Thyroid gland (tissue), 4 donors: ENCODE measurements at regions not wholly inside any gene's neighbourhood (a gene's known extent, or its start where the extent isn't known, plus 50 kb on each side); places are given as distances from the start of the nearest gene placed in this dataset.

Experiments
- POLR2A ChIP-seq, 2 donors: fragments of 450-650 bp; IDR thresholded peaks; one replicate each; pipeline ENCODE4 v1.6.1; 2017; ENCODE audit warnings: antibody characterized with exemption in 2 of 2, mild to moderate bottlenecking in 2 of 2, moderate library complexity in 1 of 2
- TF ChIP-seq, protein P1 (sequence below), 6 experiments: fragments of 200-600 bp in 3 of 6; fragments of 450-650 bp in 3 of 6; sonication (generic) in 3 of 6; IDR thresholded peaks; one replicate each; pipeline ENCODE4 v1.5.1; 2016 to 2019; ENCODE audit warnings: antibody characterized with exemption in 6 of 6, mild to moderate bottlenecking in 2 of 6, inconsistent platforms in 1 of 6, moderate library complexity in 1 of 6

DNA sequence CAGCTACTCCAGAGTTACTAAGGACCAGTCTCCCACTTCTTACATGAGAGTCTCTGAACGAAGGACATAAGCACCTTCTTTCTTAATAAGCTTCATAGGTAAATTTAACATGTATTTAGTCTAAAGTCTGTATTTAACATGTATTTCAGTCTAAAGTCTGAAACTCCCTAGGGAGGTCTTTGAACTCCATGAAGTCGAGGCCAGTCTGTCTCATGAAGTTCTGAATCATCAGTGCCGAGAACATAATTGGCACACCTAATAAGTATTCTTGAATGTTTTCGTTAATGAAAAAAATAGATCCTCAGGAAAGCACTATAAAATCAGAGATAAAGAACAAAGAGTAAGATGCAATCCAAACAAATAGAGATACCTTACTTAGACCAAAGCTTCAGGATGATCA, 945.5 kb downstream of the TTLL7 start:
- TF ChIP-seq, protein P1, sequence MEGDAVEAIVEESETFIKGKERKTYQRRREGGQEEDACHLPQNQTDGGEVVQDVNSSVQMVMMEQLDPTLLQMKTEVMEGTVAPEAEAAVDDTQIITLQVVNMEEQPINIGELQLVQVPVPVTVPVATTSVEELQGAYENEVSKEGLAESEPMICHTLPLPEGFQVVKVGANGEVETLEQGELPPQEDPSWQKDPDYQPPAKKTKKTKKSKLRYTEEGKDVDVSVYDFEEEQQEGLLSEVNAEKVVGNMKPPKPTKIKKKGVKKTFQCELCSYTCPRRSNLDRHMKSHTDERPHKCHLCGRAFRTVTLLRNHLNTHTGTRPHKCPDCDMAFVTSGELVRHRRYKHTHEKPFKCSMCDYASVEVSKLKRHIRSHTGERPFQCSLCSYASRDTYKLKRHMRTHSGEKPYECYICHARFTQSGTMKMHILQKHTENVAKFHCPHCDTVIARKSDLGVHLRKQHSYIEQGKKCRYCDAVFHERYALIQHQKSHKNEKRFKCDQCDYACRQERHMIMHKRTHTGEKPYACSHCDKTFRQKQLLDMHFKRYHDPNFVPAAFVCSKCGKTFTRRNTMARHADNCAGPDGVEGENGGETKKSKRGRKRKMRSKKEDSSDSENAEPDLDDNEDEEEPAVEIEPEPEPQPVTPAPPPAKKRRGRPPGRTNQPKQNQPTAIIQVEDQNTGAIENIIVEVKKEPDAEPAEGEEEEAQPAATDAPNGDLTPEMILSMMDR (IDR thresholded peaks at IDR 0.05): no peak
- no peak for TF ChIP-seq POLR2A (IDR thresholded peaks at IDR 0.05)
